Thyroid gland (tissue), 4 donors: ENCODE measurements at regions not wholly inside any gene's neighbourhood (a gene's known extent, or its start where the extent isn't known, plus 50 kb on each side); places are given as distances from the start of the nearest gene placed in this dataset.

Experiments used
- DNase-seq, 2 donors: peaks; one replicate each; pipeline ENCODE4 v3.0.0-alpha.2; 2019
- H3K27ac ChIP-seq, 3 donors: fragments of 200-600 bp; sonication (generic); 1 replicate in 2 of 3; 2 replicates in 1 of 3; pipeline ENCODE4 v1.5.1; 2016 to 2019; ENCODE audit warnings: mild to moderate bottlenecking in 1 of 3, moderate library complexity in 1 of 3
- H3K27me3 ChIP-seq: fragments of 200-600 bp; sonication (generic); one replicate; pipeline ENCODE4 v1.5.1; 2019
- H3K36me3 ChIP-seq, 2 donors: fragments of 200-600 bp; sonication (generic); one replicate each; pipeline ENCODE4 v1.5.1; 2016 to 2019
- H3K4me1 ChIP-seq, 2 donors: fragments of 200-600 bp; sonication (generic); one replicate each; pipeline ENCODE4 v1.5.1; 2017 to 2019
- H3K4me3 ChIP-seq, 3 donors: fragments of 200-600 bp; sonication (generic); replicated peaks in 1 of 3; 1 replicate in 2 of 3; 2 replicates in 1 of 3; pipeline ENCODE4 v1.5.1; 2016; ENCODE audit warnings: mild to moderate bottlenecking in 1 of 3
- H3K9me3 ChIP-seq: fragments of 200-600 bp; sonication (generic); one replicate; pipeline ENCODE4 v1.5.1; 2017
- CTCF ChIP-seq, 6 experiments: fragments of 200-600 bp in 3 of 6; fragments of 450-650 bp in 3 of 6; sonication (generic) in 3 of 6; IDR thresholded peaks; one replicate each; pipeline ENCODE4 v1.5.1; 2016 to 2019; ENCODE audit warnings: antibody characterized with exemption in 6 of 6, mild to moderate bottlenecking in 2 of 6, inconsistent platforms in 1 of 6, moderate library complexity in 1 of 6
- POLR2A ChIP-seq, 2 donors: fragments of 450-650 bp; IDR thresholded peaks; one replicate each; pipeline ENCODE4 v1.6.1; 2017; ENCODE audit warnings: antibody characterized with exemption in 2 of 2, mild to moderate bottlenecking in 2 of 2, moderate library complexity in 1 of 2
- WGBS, 2 donors: methylation state at CpG; one replicate each; pipeline ENCODE4 v1.1.5; 2017; 5-methylcytosine and 5-hydroxymethylcytosine counted together
- intact Hi-C: fragments of 100-400 bp; cut with DNase I; formaldehyde crosslinking; loops from one replicate; pipeline ENCODE4 v1.15.1; 2023

- TF ChIP-seq POLR2A (IDR thresholded peaks at IDR 0.05) (no peak), CTCF (IDR thresholded peaks at IDR 0.05) (no peak)
- Histone ChIP-seq H3K4me1 (no peaks in the 10 kb centered on the region), H3K27ac (no peak overlapping the region), H3K27me3 (no peaks in the 10 kb centered on the region), H3K36me3 (no peaks in the 10 kb centered on the region), H3K4me3 (no peak overlapping the region), H3K9me3 (no peaks in the 10 kb centered on the region)
- no peak for DNase-seq
- intact Hi-C loops = no loop called here
- WGBS, 2 donors = 95 to 100% methylated on average over 1 of the region's 1 CpG
These were observed 179.1 kb upstream of the LYPLAL1 start for GRCh38 chr1:218994615-218995014.

GRCh38 chr1:218995091-218995665 lies 178.5 kb upstream of the LYPLAL1 start:
- no peak for DNase-seq
- TF ChIP-seq POLR2A (IDR thresholded peaks at IDR 0.05) (no peak), CTCF (IDR thresholded peaks at IDR 0.05) (no peak)
- 84 to 89% methylated on average over 3 of the region's 3 CpGs for WGBS, 2 donors
- H3K9me3 ChIP-seq = no peaks in the 10 kb centered on the region
- intact Hi-C loops = no loop called here
- no peaks in the 10 kb centered on the region for H3K36me3 ChIP-seq
- no peak overlapping the region for H3K4me3 ChIP-seq
- no peaks in the 10 kb centered on the region for H3K4me1 ChIP-seq
- H3K27me3 ChIP-seq = no peaks in the 10 kb centered on the region
- no peak overlapping the region for H3K27ac ChIP-seq

- no peak for DNase-seq
- H3K4me3 ChIP-seq = no peak overlapping the region
- no peaks in the 10 kb centered on the region for H3K9me3 ChIP-seq
- H3K36me3 ChIP-seq = no peaks in the 10 kb centered on the region
- TF ChIP-seq CTCF (IDR thresholded peaks at IDR 0.05) (no peak), POLR2A (IDR thresholded peaks at IDR 0.05) (no peak)
- H3K27ac ChIP-seq = no peak overlapping the region
- H3K27me3 ChIP-seq = no peaks in the 10 kb centered on the region
- no peaks in the 10 kb centered on the region for H3K4me1 ChIP-seq
- intact Hi-C loops = no loop called here
These were observed 177.3 kb upstream of the LYPLAL1 start for GRCh38 chr1:218996362-218996761.

- Histone ChIP-seq H3K9me3 (no peaks in the 10 kb centered on the region), H3K27me3 (no peaks in the 10 kb centered on the region), H3K4me3 (no peak overlapping the region), H3K36me3 (no peaks in the 10 kb centered on the region), H3K4me1 (no peaks in the 10 kb centered on the region), H3K27ac (no peak overlapping the region)
- DNase-seq = no peak
- TF ChIP-seq POLR2A (IDR thresholded peaks at IDR 0.05) = no peak
- no peak for TF ChIP-seq CTCF (IDR thresholded peaks at IDR 0.05)
- intact Hi-C loops = no loop called here
- 75 to 76% methylated on average over 1 of the region's 1 CpG for WGBS, 2 donors
These were observed 173.7 kb upstream of the LYPLAL1 start for GRCh38 chr1:219000005-219000404.

GRCh38 chr1:219000631-219001030 lies 173.0 kb upstream of the LYPLAL1 start:
- no peaks in the 10 kb centered on the region for H3K27me3 ChIP-seq
- TF ChIP-seq POLR2A (IDR thresholded peaks at IDR 0.05) = no peak
- TF ChIP-seq CTCF (IDR thresholded peaks at IDR 0.05) = no peak
- 76 to 79% methylated on average over 1 of the region's 1 CpG for WGBS, 2 donors
- no peak overlapping the region for H3K4me3 ChIP-seq
- H3K9me3 ChIP-seq = no peaks in the 10 kb centered on the region
- H3K27ac ChIP-seq = no peak overlapping the region
- no peaks in the 10 kb centered on the region for H3K4me1 ChIP-seq
- intact Hi-C loops = no loop called here
- no peak for DNase-seq
- no peaks in the 10 kb centered on the region for H3K36me3 ChIP-seq
